K562 (cell line): ENCODE measurements at regions not wholly inside any gene's neighbourhood (a gene's known extent, or its start where the extent isn't known, plus 50 kb on each side); places are given as distances from the start of the nearest gene placed in this dataset.

Experiments
- ATAC-seq: fragments of 200-7000 bp; cut with Tn5 transposase; 3 replicates; pipeline ENCODE4 v1.9.1; 2020; ENCODE audit warnings: moderate library complexity
- BruUV-seq: library from RNA; stranded (reverse); fragments of 400-500 nt; replicated peaks from 2 replicates; lab custom pipeline; 2021; lab: Mats Ljungman, UMichigan
- CTCF ChIA-PET: fragments of 300-600 bp; formaldehyde crosslinking; extraction: SDS; loops from one replicate; lab custom pipeline; 2021; ENCODE audit warnings: low intra/inter-chr PET ratio; lab: Yijun Ruan, JAX
- POLR2A ChIA-PET: fragments of 300-600, 350-650 bp; sonication (Branson Sonifier 250); formaldehyde crosslinking; extraction: SDS; loops from one replicate; lab custom pipeline; 2021; ENCODE audit warnings: antibody characterized with exemption, inconsistent platforms; lab: Yijun Ruan, JAX
- DNase-seq, 4 experiments: peaks; one replicate each; pipeline versions ENCODE4 v3.0.0 to v3.0.0-alpha.2; 2011 to 2018; ENCODE audit warnings: low spot score in 3 of 4, mixed read lengths in 3 of 4; ENCODE audit errors: extremely low read depth in 1 of 4
- FAIRE-seq: peaks from 2 replicates; lab custom pipeline; 2011; peaks lifted over from hg19 to GRCh38; lab: Jason Lieb, UNC
- H2AFZ ChIP-seq: 2 replicates; pipeline ENCODE4 v1.6.0; 2011; ENCODE audit warnings: low read depth, low read length, control low read depth, inconsistent platforms
- H3K27ac ChIP-seq: fragments of 200-600 bp; 3 replicates; pipeline ENCODE4 v1.8.0; 2011; ENCODE audit warnings: low read depth, mild to moderate bottlenecking, control low read depth, inconsistent platforms, low read length, moderate library complexity, mixed read lengths; ENCODE audit errors: extremely low read depth
- H3K27me3 ChIP-seq, 2 experiments: fragments of 300-600 bp in 1 of 2; 2 replicates in 1 of 2; 3 replicates in 1 of 2; pipeline versions ENCODE4 v1.6.0 to v1.8.0; 2011; ENCODE audit warnings: inconsistent platforms in 2 of 2, low read length in 2 of 2, mild to moderate bottlenecking in 1 of 2, mixed read lengths in 1 of 2, moderate library complexity in 1 of 2; ENCODE audit not compliant: control insufficient read depth in 2 of 2, insufficient read depth in 2 of 2
- H3K36me3 ChIP-seq: fragments of 300-600 bp; 3 replicates; pipeline ENCODE4 v1.8.0; 2011; ENCODE audit warnings: mild to moderate bottlenecking, low read length, inconsistent platforms; ENCODE audit not compliant: control insufficient read depth, insufficient read depth
- H3K4me1 ChIP-seq, 2 experiments: fragments of 200-600 bp in 1 of 2; replicated peaks in 1 of 2; 2 replicates in 1 of 2; 3 replicates in 1 of 2; pipeline versions ENCODE4 v1.5.1 to v1.8.0; 2011; ENCODE audit warnings: inconsistent platforms in 2 of 2, low read length in 2 of 2, mild to moderate bottlenecking in 1 of 2, mixed read lengths in 1 of 2, moderate library complexity in 1 of 2; ENCODE audit not compliant: control insufficient read depth in 2 of 2, insufficient read depth in 2 of 2
- H3K4me2 ChIP-seq: 2 replicates; pipeline ENCODE4 v1.6.1; 2011; ENCODE audit warnings: low read length, control low read depth, inconsistent platforms, mixed read lengths; ENCODE audit not compliant: insufficient read depth
- H3K4me3 ChIP-seq: fragments of 200-600 bp; sonication (generic), shearing (Covaris generic); 2 replicates; pipeline ENCODE4 v1.5.1; 2016; ENCODE audit warnings: control low read depth, inconsistent platforms
- H3K79me2 ChIP-seq: fragments of 200-600 bp; 3 replicates; pipeline ENCODE4 v1.8.0; 2011; ENCODE audit warnings: low read length, inconsistent platforms; ENCODE audit not compliant: control insufficient read depth, insufficient read depth
- H3K9ac ChIP-seq, 2 experiments: 2 replicates each; pipeline versions ENCODE4 v1.6.0 to v1.6.1; 2011; ENCODE audit warnings: low read depth in 2 of 2, low read length in 2 of 2, control low read depth in 1 of 2, inconsistent platforms in 1 of 2, mild to moderate bottlenecking in 1 of 2, mixed read lengths in 1 of 2; ENCODE audit not compliant: insufficient read depth in 1 of 2
- H3K9me1 ChIP-seq: one replicate; pipeline ENCODE4 v1.6.0; 2011; ENCODE audit warnings: inconsistent platforms, mild to moderate bottlenecking, low read length, moderate library complexity; ENCODE audit not compliant: control insufficient read depth, insufficient read depth
- H3K9me3 ChIP-seq: replicated peaks from 2 replicates; pipeline ENCODE4 v1.5.1; 2011; ENCODE audit warnings: low read depth, low read length, inconsistent platforms; ENCODE audit not compliant: control insufficient read depth, insufficient read depth
- H4K20me1 ChIP-seq: replicated peaks from 2 replicates; pipeline ENCODE4 v1.6.1; 2011; ENCODE audit warnings: low read length, inconsistent platforms, mixed read lengths; ENCODE audit not compliant: control insufficient read depth, insufficient read depth
- FOXK2 ChIP-seq, 2 experiments: fragments of 450-650 bp; IDR thresholded peaks in 1 of 2; conservative IDR thresholded peaks in 1 of 2; 2 replicates each; pipeline ENCODE4 v1.6.1; 2016; ENCODE audit warnings: low read depth in 2 of 2, mild to moderate bottlenecking in 1 of 2
- ZNF57 ChIP-seq: fragments of 450-650 bp; formaldehyde crosslinking; IDR thresholded peaks from 2 replicates; pipeline ENCODE4 v1.4.0; 2020; ENCODE audit warnings: mild to moderate bottlenecking, moderate library complexity
- WGBS: fragments of 100-300 bp; shearing (Covaris generic); methylation state at CpG from one replicate; pipeline ENCODE4 v1.1.6; 2016; ENCODE audit warnings: low coverage, mixed read lengths; ENCODE audit not compliant: insufficient coverage; ENCODE audit errors: missing lambda C conversion rate; 5-methylcytosine and 5-hydroxymethylcytosine counted together
- in situ Hi-C: fragments of 300-500 bp; cut with MboI; formaldehyde crosslinking; loops from 4 replicates; pipeline ENCODE4 v1.15.0; 2018; ENCODE audit warnings: inconsistent platforms, mixed read lengths
- intact Hi-C: fragments of 100-400 bp; cut with micrococcal nuclease; formaldehyde crosslinking; loops from 2 replicates; pipeline ENCODE4 v1.14.2; 2022
- TF ChIP-seq, protein P1 (sequence below): sonication (generic); formaldehyde crosslinking; IDR thresholded peaks from 2 replicates; pipeline ENCODE4 v1.8.1; 2023; ENCODE audit warnings: missing genetic modification reagents, mild to moderate bottlenecking, borderline replicate concordance

GRCh38 chr2:200761266-200761665, 50.4 kb upstream of the BZW1 start:
- Histone ChIP-seq H3K4me1 (0 out of 5 replicates have a peak, but pooled peaks cover 0 to 2% of the 10 kb centered on the region in 2 experiments), H3K36me3 (no peaks in the 10 kb centered on the region), H3K9ac (no peak overlapping the region), H3K79me2 (no peaks in the 10 kb centered on the region), H3K4me3 (no peak overlapping the region), H4K20me1 (no peaks in the 10 kb centered on the region), H2AFZ (no peak overlapping the region), H3K9me3 (no peaks in the 10 kb centered on the region), H3K27ac (no peak overlapping the region), H3K4me2 (no peak overlapping the region), H3K27me3 (peaks cover 0 to 24% of the 10 kb centered on the region in 2 experiments; a peak in 2 of 5 replicates), H3K9me1 (no peaks in the 10 kb centered on the region)
- WGBS, result 0% methylated on average over 1 of the region's 1 CpG
- POLR2A ChIA-PET, result interaction anchor here (0.7 to 1.1 kb wide), 2 partner anchors 13 to 31 kb away, joined by 3 to 4 read pairs; no protein-coding TSS in a partner anchor
- intact Hi-C loops (no loop called here), in situ Hi-C loops (no loop called here)
- CTCF ChIA-PET, result no interaction called here
- TF ChIP-seq ZNF57 (CRISPR knock-in tag) (no peak), FOXK2 (conservative IDR thresholded peaks at IDR 0.05 in 1 of 2, IDR thresholded peaks at IDR 0.05 in 1 of 2; ENCODE audit: low read depth in 2 of 2) (no peak)
- TF ChIP-seq, protein P1, sequence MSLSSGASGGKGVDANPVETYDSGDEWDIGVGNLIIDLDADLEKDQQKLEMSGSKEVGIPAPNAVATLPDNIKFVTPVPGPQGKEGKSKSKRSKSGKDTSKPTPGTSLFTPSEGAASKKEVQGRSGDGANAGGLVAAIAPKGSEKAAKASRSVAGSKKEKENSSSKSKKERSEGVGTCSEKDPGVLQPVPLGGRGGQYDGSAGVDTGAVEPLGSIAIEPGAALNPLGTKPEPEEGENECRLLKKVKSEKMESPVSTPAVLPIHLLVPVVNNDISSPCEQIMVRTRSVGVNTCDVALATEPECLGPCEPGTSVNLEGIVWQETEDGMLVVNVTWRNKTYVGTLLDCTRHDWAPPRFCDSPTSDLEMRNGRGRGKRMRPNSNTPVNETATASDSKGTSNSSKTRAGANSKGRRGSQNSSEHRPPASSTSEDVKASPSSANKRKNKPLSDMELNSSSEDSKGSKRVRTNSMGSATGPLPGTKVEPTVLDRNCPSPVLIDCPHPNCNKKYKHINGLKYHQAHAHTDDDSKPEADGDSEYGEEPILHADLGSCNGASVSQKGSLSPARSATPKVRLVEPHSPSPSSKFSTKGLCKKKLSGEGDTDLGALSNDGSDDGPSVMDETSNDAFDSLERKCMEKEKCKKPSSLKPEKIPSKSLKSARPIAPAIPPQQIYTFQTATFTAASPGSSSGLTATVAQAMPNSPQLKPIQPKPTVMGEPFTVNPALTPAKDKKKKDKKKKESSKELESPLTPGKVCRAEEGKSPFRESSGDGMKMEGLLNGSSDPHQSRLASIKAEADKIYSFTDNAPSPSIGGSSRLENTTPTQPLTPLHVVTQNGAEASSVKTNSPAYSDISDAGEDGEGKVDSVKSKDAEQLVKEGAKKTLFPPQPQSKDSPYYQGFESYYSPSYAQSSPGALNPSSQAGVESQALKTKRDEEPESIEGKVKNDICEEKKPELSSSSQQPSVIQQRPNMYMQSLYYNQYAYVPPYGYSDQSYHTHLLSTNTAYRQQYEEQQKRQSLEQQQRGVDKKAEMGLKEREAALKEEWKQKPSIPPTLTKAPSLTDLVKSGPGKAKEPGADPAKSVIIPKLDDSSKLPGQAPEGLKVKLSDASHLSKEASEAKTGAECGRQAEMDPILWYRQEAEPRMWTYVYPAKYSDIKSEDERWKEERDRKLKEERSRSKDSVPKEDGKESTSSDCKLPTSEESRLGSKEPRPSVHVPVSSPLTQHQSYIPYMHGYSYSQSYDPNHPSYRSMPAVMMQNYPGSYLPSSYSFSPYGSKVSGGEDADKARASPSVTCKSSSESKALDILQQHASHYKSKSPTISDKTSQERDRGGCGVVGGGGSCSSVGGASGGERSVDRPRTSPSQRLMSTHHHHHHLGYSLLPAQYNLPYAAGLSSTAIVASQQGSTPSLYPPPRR, result no peak
- BruUV-seq, result no TSS peak
- ATAC-seq (no peak), FAIRE-seq (no peak), DNase-seq (no peak)
